ENCODE measurements at regions not wholly inside any gene's neighbourhood (a gene's known extent, or its start where the extent isn't known, plus 50 kb on each side); places are given as distances from the start of the nearest gene placed in this dataset.

GRCh38 chr14:66039495-66039894, 446.7 kb upstream of the CCDC196 start:
- TF ChIP-seq CTCF (conservative IDR thresholded peaks at IDR 0.05) = no peak
- Histone ChIP-seq H3K9ac (ENCODE audit: extremely low read depth, low read length, poor library complexity, severe bottlenecking) (no peak overlapping the region), H3K9me3 (ENCODE audit: control insufficient read depth, low read length) (no peaks in the 10 kb centered on the region), H3K27me3 (ENCODE audit: control insufficient read depth, insufficient read depth, low read length, poor library complexity, severe bottlenecking) (no peaks in the 10 kb centered on the region), H3K27ac (ENCODE audit: low read depth, low read length) (no peak overlapping the region), H3K4me1 (ENCODE audit: control insufficient read depth, insufficient read depth, low read length) (no peaks in the 10 kb centered on the region), H3K36me3 (ENCODE audit: control insufficient read depth, insufficient read depth, low read length) (no peaks in the 10 kb centered on the region), H3K4me3 (ENCODE audit: low read length) (no peak overlapping the region)
- Mint-ChIP-seq H3K27me3 (ENCODE audit: insufficient read depth) (peaks cover 2% of the 10 kb centered on the region), H3K27ac (no peak overlapping the region), H3K4me1 (peaks cover 7% of the 10 kb centered on the region), H3K4me3 (no peak overlapping the region), H3K9me3 (peaks cover 3% of the 10 kb centered on the region), H3K36me3 (ENCODE audit: low read depth) (no peaks in the 10 kb centered on the region)
- no peak for DNase-seq

- H3K4me3 Mint-ChIP-seq = no peak overlapping the region
- no peak overlapping the region for H3K27ac Mint-ChIP-seq
- Histone ChIP-seq H3K36me3 (ENCODE audit: control insufficient read depth, insufficient read depth, low read length) (no peaks in the 10 kb centered on the region), H3K4me3 (ENCODE audit: low read length) (no peak overlapping the region), H3K9ac (ENCODE audit: extremely low read depth, low read length, poor library complexity, severe bottlenecking) (no peak overlapping the region), H3K9me3 (ENCODE audit: control insufficient read depth, low read length) (peaks cover 8% of the 10 kb centered on the region), H3K4me1 (ENCODE audit: control insufficient read depth, insufficient read depth, low read length) (peaks cover 8% of the 10 kb centered on the region), H3K27ac (ENCODE audit: low read depth, low read length) (no peak overlapping the region), H3K27me3 (ENCODE audit: control insufficient read depth, insufficient read depth, low read length, poor library complexity, severe bottlenecking) (no peaks in the 10 kb centered on the region)
- peaks cover 17% of the 10 kb centered on the region for H3K4me1 Mint-ChIP-seq
- DNase-seq = no peak
- WGBS, 2 experiments (ENCODE audit: insufficient coverage in 1 of 2, insufficient read length in 1 of 2) = 86% methylated on average over 4 to 6 of the region's 6 CpGs
- no peak for TF ChIP-seq CTCF (conservative IDR thresholded peaks at IDR 0.05)
- H3K27me3 Mint-ChIP-seq (ENCODE audit: insufficient read depth) = no peaks in the 10 kb centered on the region
- no peaks in the 10 kb centered on the region for H3K36me3 Mint-ChIP-seq (ENCODE audit: low read depth)
- H3K9me3 Mint-ChIP-seq = no peaks in the 10 kb centered on the region
Observed at GRCh38 chr14:66041582-66041981, 444.6 kb upstream of the CCDC196 start.

DNA sequence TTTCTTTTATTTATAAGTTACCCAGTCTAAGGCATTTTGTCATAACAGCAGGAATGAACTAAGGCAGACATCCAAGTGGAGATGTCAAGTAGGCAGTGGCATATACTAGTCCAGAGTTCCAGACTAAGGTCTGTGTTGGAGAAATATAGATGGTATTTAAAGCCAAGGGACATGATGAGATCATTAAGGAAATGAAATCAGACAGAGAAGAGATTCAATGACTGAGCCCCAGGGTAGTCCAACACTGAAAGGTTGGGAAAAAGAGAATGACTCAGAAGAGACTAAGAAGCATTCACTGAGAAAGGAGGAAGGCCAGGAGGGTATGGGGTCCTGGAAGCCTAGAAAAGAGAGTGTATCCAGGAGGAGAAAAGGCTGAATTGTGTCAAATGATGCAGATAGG, 442.2 kb upstream of the CCDC196 start:
- H3K4me3 ChIP-seq (ENCODE audit: low read length) = no peak overlapping the region
- no peak overlapping the region for H3K27ac ChIP-seq (ENCODE audit: low read depth, low read length)
- no peaks in the 10 kb centered on the region for H3K36me3 Mint-ChIP-seq (ENCODE audit: low read depth)
- H3K27me3 ChIP-seq (ENCODE audit: control insufficient read depth, insufficient read depth, low read length, poor library complexity, severe bottlenecking) = no peaks in the 10 kb centered on the region
- no peak overlapping the region for H3K27ac Mint-ChIP-seq
- H3K4me1 ChIP-seq (ENCODE audit: control insufficient read depth, insufficient read depth, low read length) = peaks cover 8% of the 10 kb centered on the region
- H3K4me3 Mint-ChIP-seq = no peak overlapping the region
- no peak overlapping the region for H3K9ac ChIP-seq (ENCODE audit: extremely low read depth, low read length, poor library complexity, severe bottlenecking)
- H3K36me3 ChIP-seq (ENCODE audit: control insufficient read depth, insufficient read depth, low read length) = no peaks in the 10 kb centered on the region
- DNase-seq = no peak
- H3K9me3 Mint-ChIP-seq = no peaks in the 10 kb centered on the region
- H3K27me3 Mint-ChIP-seq (ENCODE audit: insufficient read depth) = no peaks in the 10 kb centered on the region
- H3K4me1 Mint-ChIP-seq = peaks cover 17% of the 10 kb centered on the region
- no peak for TF ChIP-seq CTCF (conservative IDR thresholded peaks at IDR 0.05)
- H3K9me3 ChIP-seq (ENCODE audit: control insufficient read depth, low read length) = peaks cover 8% of the 10 kb centered on the region

Data from endodermal cell (in vitro differentiated cells).